Activated B cell treated with CpG ODN at 0.5 μM for 24 hours (primary cell): ENCODE measurements at regions not wholly inside any gene's neighbourhood (a gene's known extent, or its start where the extent isn't known, plus 50 kb on each side); places are given as distances from the start of the nearest gene placed in this dataset.

ENCODE experiments used
- ATAC-seq: fragments of 200-7000 bp; cut with Tn5 transposase; one replicate; pipeline ENCODE4 v1.10.0; 2021; ENCODE audit warnings: low read depth, mild to moderate bottlenecking, moderate library complexity
- CTCF ChIA-PET: fragments of 350-600 bp; sonication (Branson Sonifier 250); formaldehyde crosslinking; loops from one replicate; lab custom pipeline; 2021; ENCODE audit warnings: antibody characterized with exemption; lab: Charles Lee
- POLR2A ChIA-PET: fragments of 350-600 bp; sonication (Branson Sonifier 250); formaldehyde crosslinking; loops from one replicate; lab custom pipeline; 2021; ENCODE audit warnings: antibody characterized with exemption; lab: Charles Lee
- DNase-seq: peaks from one replicate; pipeline ENCODE4 v3.0.0; 2022
- H3K27ac Mint-ChIP-seq: one replicate; pipeline ENCODE4 v1.8.0; 2020; ENCODE audit warnings: mixed read lengths
- H3K27me3 Mint-ChIP-seq: one replicate; pipeline ENCODE4 v1.8.0; 2021; ENCODE audit warnings: mixed read lengths
- H3K36me3 Mint-ChIP-seq: one replicate; pipeline ENCODE4 v1.8.0; 2021; ENCODE audit warnings: low read depth, mixed read lengths
- H3K4me1 Mint-ChIP-seq: one replicate; pipeline ENCODE4 v1.8.0; 2021; ENCODE audit warnings: mixed read lengths
- H3K4me3 Mint-ChIP-seq: one replicate; pipeline ENCODE4 v1.8.0; 2020; ENCODE audit warnings: mild to moderate bottlenecking, mixed read lengths
- H3K9me3 Mint-ChIP-seq: one replicate; pipeline ENCODE4 v1.8.0; 2020; ENCODE audit warnings: mixed read lengths
- intact Hi-C: fragments of 100-400 bp; cut with micrococcal nuclease; formaldehyde crosslinking; loops from one replicate; pipeline ENCODE4 v1.15.1; 2024
- TF ChIP-seq, protein P1 (sequence below): fragments of 200-600 bp; IDR thresholded peaks from one replicate; pipeline ENCODE4 v1.8.0; 2022; ENCODE audit warnings: antibody characterized with exemption, mild to moderate bottlenecking

DNA sequence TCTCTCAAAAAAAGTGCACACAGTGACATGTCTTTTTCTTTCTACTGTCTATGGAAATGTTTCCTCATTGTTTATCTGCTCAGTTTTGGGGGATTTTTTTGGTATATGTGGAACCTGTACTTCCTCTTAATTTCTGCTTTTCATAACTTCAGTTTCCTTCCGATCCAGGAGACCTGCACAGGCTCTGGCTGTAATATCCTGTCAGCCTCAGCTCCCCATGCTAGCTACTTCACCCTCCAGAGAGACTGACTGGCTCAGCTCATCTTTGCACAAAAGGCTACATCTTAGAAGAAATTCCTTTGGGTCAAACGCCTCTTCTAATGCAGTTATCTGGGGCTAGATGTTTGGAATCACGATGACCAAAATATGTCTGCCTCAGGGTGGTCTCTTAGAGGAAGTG lies 378.4 kb downstream of the RND3 start:
- CTCF ChIA-PET: no interaction called here
- intact Hi-C loops: no loop called here
- ATAC-seq (no peak), DNase-seq (no peak)
- Mint-ChIP-seq H3K27me3 (no peaks in the 10 kb centered on the region), H3K4me1 (no peaks in the 10 kb centered on the region), H3K9me3 (peaks cover 6% of the 10 kb centered on the region), H3K36me3 (no peaks in the 10 kb centered on the region), H3K4me3 (no peak overlapping the region), H3K27ac (no peak overlapping the region)
- POLR2A ChIA-PET: no interaction called here
- TF ChIP-seq, protein P1, sequence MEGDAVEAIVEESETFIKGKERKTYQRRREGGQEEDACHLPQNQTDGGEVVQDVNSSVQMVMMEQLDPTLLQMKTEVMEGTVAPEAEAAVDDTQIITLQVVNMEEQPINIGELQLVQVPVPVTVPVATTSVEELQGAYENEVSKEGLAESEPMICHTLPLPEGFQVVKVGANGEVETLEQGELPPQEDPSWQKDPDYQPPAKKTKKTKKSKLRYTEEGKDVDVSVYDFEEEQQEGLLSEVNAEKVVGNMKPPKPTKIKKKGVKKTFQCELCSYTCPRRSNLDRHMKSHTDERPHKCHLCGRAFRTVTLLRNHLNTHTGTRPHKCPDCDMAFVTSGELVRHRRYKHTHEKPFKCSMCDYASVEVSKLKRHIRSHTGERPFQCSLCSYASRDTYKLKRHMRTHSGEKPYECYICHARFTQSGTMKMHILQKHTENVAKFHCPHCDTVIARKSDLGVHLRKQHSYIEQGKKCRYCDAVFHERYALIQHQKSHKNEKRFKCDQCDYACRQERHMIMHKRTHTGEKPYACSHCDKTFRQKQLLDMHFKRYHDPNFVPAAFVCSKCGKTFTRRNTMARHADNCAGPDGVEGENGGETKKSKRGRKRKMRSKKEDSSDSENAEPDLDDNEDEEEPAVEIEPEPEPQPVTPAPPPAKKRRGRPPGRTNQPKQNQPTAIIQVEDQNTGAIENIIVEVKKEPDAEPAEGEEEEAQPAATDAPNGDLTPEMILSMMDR: no peak

DNA sequence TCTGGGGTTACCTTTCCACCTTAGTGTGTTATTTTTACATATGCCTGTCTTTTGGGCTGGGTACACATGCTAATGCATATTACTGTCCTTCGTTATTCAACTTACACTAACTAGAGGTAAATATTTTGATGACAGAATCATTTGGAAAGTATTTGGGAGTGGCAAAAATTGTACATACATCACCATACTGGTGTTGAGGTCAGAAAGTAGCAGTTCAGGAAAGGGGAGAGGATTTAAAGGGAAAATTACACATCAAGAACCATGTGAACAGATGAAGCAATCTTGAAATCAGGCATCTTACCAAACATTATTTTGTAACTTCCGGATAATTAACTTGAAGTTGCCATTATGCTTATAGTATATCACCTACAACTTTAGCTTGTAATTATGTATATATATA lies 379.7 kb downstream of the RND3 start:
- TF ChIP-seq, protein P1: no peak
- no peaks in the 10 kb centered on the region for H3K27me3 Mint-ChIP-seq
- H3K9me3 Mint-ChIP-seq: peaks cover 6% of the 10 kb centered on the region
- POLR2A ChIA-PET: no interaction called here
- CTCF ChIA-PET: no interaction called here
- no peaks in the 10 kb centered on the region for H3K36me3 Mint-ChIP-seq
- DNase-seq: no peak
- H3K4me3 Mint-ChIP-seq: no peak overlapping the region
- H3K27ac Mint-ChIP-seq: no peak overlapping the region
- no peak for ATAC-seq
- intact Hi-C loops: no loop called here
- no peaks in the 10 kb centered on the region for H3K4me1 Mint-ChIP-seq

DNA sequence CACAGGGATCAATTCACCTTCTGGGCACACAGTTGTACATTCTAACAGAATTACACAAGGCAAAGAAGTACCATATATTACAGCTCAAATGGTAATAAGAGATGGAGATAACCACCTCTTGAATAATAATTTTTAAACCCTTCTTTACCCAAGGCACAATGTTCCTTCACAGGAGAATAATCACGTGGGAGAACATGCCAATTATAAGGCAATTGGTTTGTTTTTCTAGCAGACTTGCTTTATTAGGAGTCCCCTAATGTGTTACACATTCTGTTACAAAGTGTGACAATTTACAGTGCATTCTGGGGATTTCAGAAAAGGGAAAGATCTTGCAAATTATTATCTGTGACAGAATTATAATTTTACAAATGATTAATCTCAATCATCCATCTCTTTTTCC lies 380.3 kb downstream of the RND3 start:
- Mint-ChIP-seq H3K9me3 (peaks cover 6% of the 10 kb centered on the region), H3K4me3 (no peak overlapping the region), H3K4me1 (no peaks in the 10 kb centered on the region), H3K27ac (no peak overlapping the region), H3K36me3 (no peaks in the 10 kb centered on the region), H3K27me3 (no peaks in the 10 kb centered on the region)
- CTCF ChIA-PET: no interaction called here
- intact Hi-C loops: no loop called here
- POLR2A ChIA-PET: no interaction called here
- TF ChIP-seq, protein P1: no peak
- ATAC-seq: no peak
- no peak for DNase-seq

DNA sequence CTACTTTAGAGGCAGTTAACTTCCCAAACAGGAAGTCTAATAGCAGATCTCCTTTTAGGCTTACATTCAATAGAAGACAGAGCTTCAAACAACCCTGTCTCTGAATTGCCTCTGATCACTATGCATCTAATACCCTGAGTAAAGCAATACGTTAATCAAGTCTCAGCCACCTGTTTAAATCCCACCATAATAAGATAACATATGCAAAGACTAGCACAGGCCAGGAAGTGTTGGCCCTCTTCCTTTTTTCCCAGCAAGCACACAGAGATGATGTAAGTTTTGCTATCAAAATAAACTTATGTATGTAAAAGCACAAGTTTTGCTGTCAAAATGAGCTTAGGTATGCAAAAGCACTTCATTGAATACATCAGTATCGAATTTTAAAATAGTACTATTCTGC lies 385.5 kb downstream of the RND3 start:
- Mint-ChIP-seq H3K27ac (no peak overlapping the region), H3K27me3 (no peaks in the 10 kb centered on the region), H3K4me1 (no peaks in the 10 kb centered on the region), H3K36me3 (no peaks in the 10 kb centered on the region), H3K9me3 (peaks cover 6% of the 10 kb centered on the region), H3K4me3 (no peak overlapping the region)
- ChIA-PET POLR2A (no interaction called here), CTCF (no interaction called here)
- intact Hi-C loops: no loop called here
- ATAC-seq (no peak), DNase-seq (no peak)
- TF ChIP-seq, protein P1: no peak

DNA sequence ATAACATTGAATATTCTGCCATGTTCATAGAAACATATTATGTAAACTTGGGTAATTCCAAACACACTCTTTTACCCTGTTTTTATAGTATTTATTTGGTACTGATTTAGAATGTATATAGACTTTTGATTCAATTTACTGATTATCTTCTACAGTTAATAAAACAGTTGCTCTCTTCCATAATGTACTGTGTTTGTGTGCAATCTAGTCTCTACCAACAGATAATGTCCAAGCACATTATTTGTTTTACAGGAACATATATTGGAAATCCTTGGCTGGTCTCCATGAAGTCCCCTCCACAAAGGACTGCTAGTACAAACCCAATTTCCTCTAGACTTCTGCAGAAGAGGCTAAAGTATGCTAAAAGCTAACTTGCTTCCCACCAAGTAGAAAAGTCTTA lies 386.6 kb downstream of the RND3 start:
- CTCF ChIA-PET: no interaction called here
- H3K4me3 Mint-ChIP-seq: no peak overlapping the region
- TF ChIP-seq, protein P1: no peak

More for the DNA sequence above, 386.6 kb downstream of the RND3 start:
- ATAC-seq (no peak), DNase-seq (no peak)
- POLR2A ChIA-PET: no interaction called here
- no peaks in the 10 kb centered on the region for H3K36me3 Mint-ChIP-seq
- H3K9me3 Mint-ChIP-seq: peaks cover 3% of the 10 kb centered on the region
- intact Hi-C loops: no loop called here
- H3K27ac Mint-ChIP-seq: no peak overlapping the region
- H3K4me1 Mint-ChIP-seq: no peaks in the 10 kb centered on the region
- no peaks in the 10 kb centered on the region for H3K27me3 Mint-ChIP-seq
